Neuron (in vitro differentiated cells): ENCODE measurements at regions not wholly inside any gene's neighbourhood (a gene's known extent, or its start where the extent isn't known, plus 50 kb on each side); places are given as distances from the start of the nearest gene placed in this dataset.
"Not testable (repeated sequence)": the region's sequence is repeated elsewhere in the genome, so short reads cannot be mapped to it uniquely, and the experiment has no call there.

ENCODE experiments used
- H2AFZ ChIP-seq: one replicate; pipeline ENCODE4 v1.6.1; 2013; ENCODE audit warnings: low read depth, mild to moderate bottlenecking, inconsistent platforms, low read length, moderate library complexity
- H3K27me3 ChIP-seq: one replicate; pipeline ENCODE4 v1.6.1; 2013; ENCODE audit warnings: low read length; ENCODE audit not compliant: insufficient read depth
- H3K36me3 ChIP-seq: one replicate; pipeline ENCODE4 v1.6.1; 2013; ENCODE audit warnings: low read length; ENCODE audit not compliant: insufficient read depth
- H3K4me1 ChIP-seq: one replicate; pipeline ENCODE4 v1.6.1; 2013; ENCODE audit warnings: low read length; ENCODE audit not compliant: insufficient read depth
- H3K4me3 ChIP-seq: 2 replicates; pipeline ENCODE4 v1.5.1; 2013; ENCODE audit warnings: mild to moderate bottlenecking, low read length, moderate library complexity
- H3K9me3 ChIP-seq: one replicate; pipeline ENCODE4 v1.6.1; 2013; ENCODE audit warnings: low read length

- Histone ChIP-seq H3K4me3 (no peak overlapping the region), H3K4me1 (no peaks in the 10 kb centered on the region), H3K27me3 (no peaks in the 10 kb centered on the region), H3K36me3 (no peaks in the 10 kb centered on the region), H2AFZ (no peak overlapping the region), H3K9me3 (no peaks in the 10 kb centered on the region)
These were observed 94.0 kb upstream of the COX7C start for GRCh38 chr5:86523718-86524117.

- no peaks in the 10 kb centered on the region for H3K4me1 ChIP-seq
- no peaks in the 10 kb centered on the region for H3K9me3 ChIP-seq
- H3K4me3 ChIP-seq: no peak overlapping the region
- no peaks in the 10 kb centered on the region for H3K27me3 ChIP-seq
- no peaks in the 10 kb centered on the region for H3K36me3 ChIP-seq
- H2AFZ ChIP-seq: no peak overlapping the region
These were observed 92.1 kb upstream of the COX7C start for GRCh38 chr5:86525622-86526021.

- Histone ChIP-seq H3K9me3 (no peaks in the 10 kb centered on the region), H3K27me3 (no peaks in the 10 kb centered on the region), H3K4me1 (no peaks in the 10 kb centered on the region), H3K4me3 (no peak overlapping the region), H2AFZ (no peak overlapping the region), H3K36me3 (no peaks in the 10 kb centered on the region)
These were observed 90.9 kb upstream of the COX7C start for GRCh38 chr5:86526811-86527348.

- H3K36me3 ChIP-seq: no peaks in the 10 kb centered on the region
- no peaks in the 10 kb centered on the region for H3K4me1 ChIP-seq
- H3K4me3 ChIP-seq: no peak overlapping the region
- no peaks in the 10 kb centered on the region for H3K27me3 ChIP-seq
- no peak overlapping the region for H2AFZ ChIP-seq
- no peaks in the 10 kb centered on the region for H3K9me3 ChIP-seq
These were observed 85.3 kb upstream of the COX7C start for GRCh38 chr5:86532429-86532828.

GRCh38 chr5:86536396-86536795 is 81.3 kb upstream of the COX7C start:
- no peaks in the 10 kb centered on the region for H3K27me3 ChIP-seq
- no peaks in the 10 kb centered on the region for H3K9me3 ChIP-seq

GRCh38 chr5:86542532-86542931 is 75.2 kb upstream of the COX7C start:
- no peaks in the 10 kb centered on the region for H3K27me3 ChIP-seq
- H3K9me3 ChIP-seq: no peaks in the 10 kb centered on the region
- no peaks in the 10 kb centered on the region for H3K4me1 ChIP-seq
- no peak overlapping the region for H3K4me3 ChIP-seq
- H3K36me3 ChIP-seq: no peaks in the 10 kb centered on the region
- H2AFZ ChIP-seq: no peak overlapping the region

More at GRCh38 chr5:86536396-86536795, 81.3 kb upstream of the COX7C start:
- H2AFZ ChIP-seq: no peak overlapping the region
- H3K36me3 ChIP-seq: no peaks in the 10 kb centered on the region
- no peaks in the 10 kb centered on the region for H3K4me1 ChIP-seq
- H3K4me3 ChIP-seq: no peak overlapping the region

- H2AFZ ChIP-seq: no peak overlapping the region
- no peaks in the 10 kb centered on the region for H3K27me3 ChIP-seq
- H3K4me1 ChIP-seq: no peaks in the 10 kb centered on the region
- no peaks in the 10 kb centered on the region for H3K36me3 ChIP-seq
- no peak overlapping the region for H3K4me3 ChIP-seq
- H3K9me3 ChIP-seq: no peaks in the 10 kb centered on the region
These were observed 71.7 kb upstream of the COX7C start for GRCh38 chr5:86546044-86546443.

GRCh38 chr5:86546582-86546981 is 71.2 kb upstream of the COX7C start:
- Histone ChIP-seq H3K36me3 (no peaks in the 10 kb centered on the region), H3K9me3 (no peaks in the 10 kb centered on the region), H2AFZ (no peak overlapping the region), H3K4me3 (no peak overlapping the region), H3K4me1 (no peaks in the 10 kb centered on the region), H3K27me3 (no peaks in the 10 kb centered on the region)

- Histone ChIP-seq H3K36me3 (no peaks in the 10 kb centered on the region), H3K27me3 (no peaks in the 10 kb centered on the region), H2AFZ (no peak overlapping the region), H3K9me3 (no peaks in the 10 kb centered on the region), H3K4me3 (no peak overlapping the region), H3K4me1 (no peaks in the 10 kb centered on the region)
These were observed 63.1 kb upstream of the COX7C start for GRCh38 chr5:86554638-86555037.

- H3K9me3 ChIP-seq: no peaks in the 10 kb centered on the region
- H3K36me3 ChIP-seq: no peaks in the 10 kb centered on the region
- H3K4me3 ChIP-seq: no peak overlapping the region
- no peak overlapping the region for H2AFZ ChIP-seq
- no peaks in the 10 kb centered on the region for H3K27me3 ChIP-seq
- H3K4me1 ChIP-seq: no peaks in the 10 kb centered on the region
These were observed 59.8 kb upstream of the COX7C start for GRCh38 chr5:86557920-86558319.

GRCh38 chr5:86565197-86565789 is 52.4 kb upstream of the COX7C start:
- Histone ChIP-seq H3K9me3 (no peaks in the 10 kb centered on the region), H3K36me3 (no peaks in the 10 kb centered on the region), H3K4me3 (no peak overlapping the region), H3K27me3 (no peaks in the 10 kb centered on the region), H2AFZ (no peak overlapping the region), H3K4me1 (no peaks in the 10 kb centered on the region)

GRCh38 chr5:86566030-86566429 is 51.7 kb upstream of the COX7C start:
- H3K27me3 ChIP-seq, H3K36me3 ChIP-seq, H3K4me3 ChIP-seq, H3K4me1 ChIP-seq, H3K9me3 ChIP-seq, H2AFZ ChIP-seq: not testable (repeated sequence)
